Psoas muscle (tissue), 7 donors: ENCODE measurements at regions not wholly inside any gene's neighbourhood (a gene's known extent, or its start where the extent isn't known, plus 50 kb on each side); places are given as distances from the start of the nearest gene placed in this dataset.
"Not testable (repeated sequence)": the region's sequence is repeated elsewhere in the genome, so short reads cannot be mapped to it uniquely, and the experiment has no call there.

Source experiments
- ATAC-seq, 4 donors: fragments of 200-7000 bp; cut with Tn5 transposase; one replicate each; pipeline ENCODE4 v1.9.1; 2020; ENCODE audit warnings: moderate library complexity in 3 of 4, mild to moderate bottlenecking in 2 of 4
- DNase-seq, 2 donors: peaks; one replicate each; pipeline ENCODE4 v3.0.0-alpha.2; 2020
- H3K27ac ChIP-seq: fragments of 200-600 bp; one replicate; pipeline ENCODE4 v1.8.0; 2022
- H3K27me3 ChIP-seq, 3 donors: fragments of 200-600 bp in 1 of 3; one replicate each; pipeline versions ENCODE4 v1.6.1 to v1.8.0; 2013 to 2022; ENCODE audit warnings: low read length in 2 of 3, mild to moderate bottlenecking in 2 of 3, moderate library complexity in 1 of 3; ENCODE audit not compliant: insufficient read depth in 3 of 3
- H3K36me3 ChIP-seq, 2 donors: fragments of 200-600 bp in 1 of 2; one replicate each; pipeline versions ENCODE4 v1.6.1 to v1.8.0; 2013 to 2022; ENCODE audit warnings: low read depth in 1 of 2, mild to moderate bottlenecking in 1 of 2, moderate library complexity in 1 of 2; ENCODE audit not compliant: insufficient read depth in 1 of 2
- H3K4me1 ChIP-seq: fragments of 200-600 bp; one replicate; pipeline ENCODE4 v1.8.0; 2022
- H3K4me3 ChIP-seq: fragments of 200-600 bp; one replicate; pipeline ENCODE4 v1.8.0; 2022; ENCODE audit warnings: mild to moderate bottlenecking
- H3K9me3 ChIP-seq: fragments of 200-600 bp; one replicate; pipeline ENCODE4 v1.8.0; 2022
- CTCF ChIP-seq: fragments of 200-600 bp; IDR thresholded peaks from one replicate; pipeline ENCODE4 v1.8.0; 2022; ENCODE audit warnings: antibody characterized with exemption
- WGBS, 3 donors: extraction: QIAGEN DNeasy Blood & Tissue Kit; methylation state at CpG; one replicate each; pipeline versions ENCODE4 v1.1.6 to v1.1.7; 2013; 5-methylcytosine and 5-hydroxymethylcytosine counted together
- intact Hi-C, 2 donors: fragments of 100-400 bp; cut with DNase I; formaldehyde crosslinking; loops; one replicate each; pipeline versions ENCODE4 v1.11.0 to v1.14.2; 2022
- donor health status: healthy with polysubstance abuse.
- donor health status: DM: no; HTN: no; CAD: no; lungs with moderate emphysema.
- donor health status: Bipolar disorder and iron deficiency.
- donor health status: healthy.
- donor health status: DM: yes; HTN: yes; CAD: no.
- donor health status: DM: no; HTN: no; CAD: no.
- donor health status: DM: yes; HTN: yes; CAD: no.

DNA sequence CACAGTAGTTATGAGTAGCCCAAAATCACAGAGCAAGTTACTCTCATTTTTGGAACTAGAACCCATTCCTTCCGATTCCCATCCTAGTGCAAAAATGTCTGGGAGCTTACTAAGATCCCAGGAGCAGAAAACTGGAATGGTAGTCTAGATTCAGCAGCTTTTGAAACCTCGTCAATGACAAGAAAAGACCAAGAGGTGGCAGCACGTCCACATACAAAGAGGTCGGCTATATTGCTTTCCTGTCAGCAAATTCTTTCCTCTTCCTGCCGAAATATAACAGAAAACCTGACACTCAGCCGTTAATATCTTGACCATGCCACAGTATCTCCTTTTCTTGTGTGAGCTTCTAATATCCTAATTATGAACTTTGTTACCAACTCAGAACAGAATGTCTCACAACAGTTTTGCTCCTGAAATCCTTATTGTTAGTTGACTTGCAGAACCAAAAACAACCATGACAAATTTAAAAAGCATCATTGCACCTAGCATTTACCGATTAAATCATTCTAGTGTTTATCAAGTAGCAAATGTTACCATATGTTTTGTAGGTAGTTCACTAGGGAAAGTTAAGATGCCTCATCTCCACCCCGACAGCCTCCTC lies 92.8 kb upstream of the OR9G4 start:
- peaks cover 0 to 2% (median 0%) of the 10 kb centered on the region in 3 donors for H3K27me3 ChIP-seq
- peak; percentile 15 to 38 for DNase-seq
- no peak overlapping the region for H3K27ac ChIP-seq
- ATAC-seq, result peak in 3 of 4 donors; percentile 47 to 74 (median 64)
- no peaks in the 10 kb centered on the region for H3K9me3 ChIP-seq
- intact Hi-C loops, result loop anchor here (2.0 to 10.0 kb wide), 4 partner anchors 291 to 503 kb away; no protein-coding TSS in a partner anchor
- peak; percentile 71 for TF ChIP-seq CTCF
- no peak overlapping the region for H3K4me3 ChIP-seq
- 16 to 17% (median 16%) methylated on average over 8 of the region's 8 CpGs for WGBS, 3 donors
- H3K36me3 ChIP-seq, result no peaks in the 10 kb centered on the region
- H3K4me1 ChIP-seq, result no peaks in the 10 kb centered on the region

DNA sequence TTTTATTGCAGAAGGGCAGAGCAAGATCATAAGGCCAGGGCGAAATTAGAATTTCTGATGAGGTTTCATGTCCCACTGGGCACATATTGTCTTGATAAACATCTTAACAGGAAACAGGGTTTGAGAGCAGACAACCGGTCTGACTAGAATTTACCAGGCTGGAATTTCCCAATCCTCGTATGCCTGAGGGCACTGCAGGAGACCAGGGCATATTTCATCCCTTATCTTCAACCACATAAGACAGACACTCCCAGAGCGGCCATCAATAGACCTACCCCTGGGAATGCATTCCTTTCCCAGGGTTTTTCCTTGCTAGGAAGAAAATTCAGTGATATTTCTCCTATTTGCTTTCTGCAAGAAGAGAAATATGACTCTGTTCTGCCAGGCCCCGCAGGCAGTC lies 78.9 kb upstream of the OR9G4 start:
- H3K4me3 ChIP-seq, H3K36me3 ChIP-seq, H3K27ac ChIP-seq, ATAC-seq, intact Hi-C loops, H3K27me3 ChIP-seq, DNase-seq, H3K9me3 ChIP-seq, H3K4me1 ChIP-seq: not testable (repeated sequence)
- 46 to 67% (median 63%) methylated on average over 5 of the region's 5 CpGs for WGBS, 3 donors

GRCh38 chr11:56819916-56820315 lies 71.4 kb upstream of the OR9G4 start:
- no peak overlapping the region for H3K4me3 ChIP-seq
- intact Hi-C loops, result no loop called here
- no peaks in the 10 kb centered on the region for H3K9me3 ChIP-seq
- 35 to 41% (median 39%) methylated on average over 2 of the region's 2 CpGs for WGBS, 3 donors
- H3K36me3 ChIP-seq, result no peaks in the 10 kb centered on the region
- H3K27me3 ChIP-seq, result no peaks in the 10 kb centered on the region
- no peak overlapping the region for H3K27ac ChIP-seq
- TF ChIP-seq CTCF, result no peak
- H3K4me1 ChIP-seq, result no peaks in the 10 kb centered on the region
- no peak for ATAC-seq
- no peak for DNase-seq

- ATAC-seq (no peak), DNase-seq (no peak)
- no peaks in the 10 kb centered on the region for H3K36me3 ChIP-seq
- no peaks in the 10 kb centered on the region for H3K27me3 ChIP-seq
- H3K27ac ChIP-seq, result no peak overlapping the region
- TF ChIP-seq CTCF, result no peak
- WGBS, 3 donors, result 51 to 58% (median 51%) methylated on average over 3 of the region's 3 CpGs
- H3K4me3 ChIP-seq, result no peak overlapping the region
- H3K9me3 ChIP-seq, result no peaks in the 10 kb centered on the region
- intact Hi-C loops, result no loop called here
- H3K4me1 ChIP-seq, result no peaks in the 10 kb centered on the region
Measured at GRCh38 chr11:56817661-56818060, 69.2 kb upstream of the OR9G4 start.

- 84 to 90% (median 90%) methylated on average over 2 of the region's 2 CpGs for WGBS, 3 donors
- Histone ChIP-seq H3K4me1 (no peaks in the 10 kb centered on the region), H3K27ac (no peak overlapping the region), H3K9me3 (no peaks in the 10 kb centered on the region), H3K36me3 (no peaks in the 10 kb centered on the region), H3K4me3 (no peak overlapping the region), H3K27me3 (no peaks in the 10 kb centered on the region)
- ATAC-seq, result no peak
- intact Hi-C loops, result no loop called here
- DNase-seq, result no peak
- TF ChIP-seq CTCF, result no peak
Measured at GRCh38 chr11:56816259-56816658, 67.8 kb upstream of the OR9G4 start.
